SK-N-SH (cell line): ENCODE measurements at regions not wholly inside any gene's neighbourhood (a gene's known extent, or its start where the extent isn't known, plus 50 kb on each side); places are given as distances from the start of the nearest gene placed in this dataset.

Experiments
- CTCF ChIA-PET: fragments of 300-600, 350-600 bp; formaldehyde crosslinking; extraction: SDS; loops from one replicate; lab custom pipeline; 2021; lab: Yijun Ruan, JAX
- POLR2A ChIA-PET: fragments of 350-600 bp; sonication (Branson Sonifier 250); formaldehyde crosslinking; extraction: SDS; loops from one replicate; lab custom pipeline; 2020; ENCODE audit warnings: antibody characterized with exemption, inconsistent platforms; lab: Yijun Ruan, JAX
- DNase-seq: peaks from one replicate; pipeline ENCODE4 v3.0.0; 2012
- H2AFZ ChIP-seq: fragments of 200-600 bp; sonication (generic); 2 replicates; pipeline ENCODE4 v1.8.1; 2016; ENCODE audit warnings: antibody characterized with exemption, mild to moderate bottlenecking, low read depth
- H3F3A ChIP-seq: fragments of 200-600 bp; sonication (generic); replicated peaks from 2 replicates; pipeline ENCODE3; 2016; ENCODE audit warnings: antibody characterized with exemption, mild to moderate bottlenecking; ENCODE audit not compliant: insufficient read depth
- H3K27ac ChIP-seq, 2 experiments: fragments of 200-500 bp in 1 of 2; fragments of 200-600 bp in 1 of 2; sonication (Bioruptor generic) in 1 of 2; sonication (generic), shearing (Covaris generic) in 1 of 2; 2 replicates each; pipeline versions ENCODE4 v1.5.1 to v1.6.1; 2014 to 2016; ENCODE audit warnings: low read depth in 2 of 2, inconsistent platforms in 1 of 2, low read length in 1 of 2, mild to moderate bottlenecking in 1 of 2, mixed read lengths in 1 of 2
- H3K27me3 ChIP-seq: fragments of 200-600 bp; sonication (generic), shearing (Covaris generic); 2 replicates; pipeline ENCODE4 v1.6.1; 2016; ENCODE audit warnings: mixed run types; ENCODE audit not compliant: insufficient read depth
- H3K36me3 ChIP-seq, 2 experiments: fragments of 200-500 bp in 1 of 2; fragments of 200-600 bp in 1 of 2; sonication (Bioruptor generic) in 1 of 2; sonication (generic) in 1 of 2; replicated peaks in 1 of 2; 2 replicates each; pipeline versions ENCODE3 to v1.5.1; 2014 to 2016; ENCODE audit warnings: low read length in 1 of 2, mild to moderate bottlenecking in 1 of 2; ENCODE audit not compliant: insufficient read depth in 2 of 2, control insufficient read depth in 1 of 2
- H3K4me1 ChIP-seq, 2 experiments: fragments of 200-500 bp in 1 of 2; fragments of 200-600 bp in 1 of 2; sonication (Bioruptor generic) in 1 of 2; sonication (generic), shearing (Covaris generic) in 1 of 2; 2 replicates each; pipeline versions ENCODE4 v1.5.1 to v1.6.1; 2014 to 2016; ENCODE audit warnings: low read depth in 1 of 2, low read length in 1 of 2, mixed run types in 1 of 2; ENCODE audit not compliant: insufficient read depth in 2 of 2, control insufficient read depth in 1 of 2
- H3K4me2 ChIP-seq: fragments of 200-600 bp; sonication (generic), shearing (Covaris generic); 2 replicates; pipeline ENCODE4 v1.6.1; 2017; ENCODE audit warnings: mixed run types
- H3K4me3 ChIP-seq, 2 experiments: fragments of 200-500 bp in 1 of 2; fragments of 200-600 bp in 1 of 2; sonication (Bioruptor generic) in 1 of 2; sonication (generic), shearing (Covaris generic) in 1 of 2; 2 replicates each; pipeline versions ENCODE4 v1.5.1 to v1.8.1; 2014 to 2016; ENCODE audit warnings: low read depth in 2 of 2, inconsistent platforms in 1 of 2, low read length in 1 of 2, mild to moderate bottlenecking in 1 of 2, mixed read lengths in 1 of 2, moderate library complexity in 1 of 2
- H3K79me2 ChIP-seq: fragments of 200-600 bp; sonication (generic); 2 replicates; pipeline ENCODE4 v1.8.1; 2017; ENCODE audit warnings: mild to moderate bottlenecking; ENCODE audit not compliant: insufficient read depth
- H3K9ac ChIP-seq: fragments of 200-600 bp; sonication (generic); 2 replicates; pipeline ENCODE4 v1.6.1; 2017; ENCODE audit warnings: mixed run types
- H3K9me2 ChIP-seq: fragments of 200-600 bp; sonication (generic); 2 replicates; pipeline ENCODE4 v1.6.1; 2017; ENCODE audit warnings: mixed run types
- H3K9me3 ChIP-seq: fragments of 200-600 bp; sonication (generic); 2 replicates; pipeline ENCODE4 v1.6.1; 2017; ENCODE audit warnings: mixed run types, mild to moderate bottlenecking, moderate library complexity
- H4K20me1 ChIP-seq: fragments of 200-600 bp; sonication (generic); 2 replicates; pipeline ENCODE4 v1.6.1; 2017; ENCODE audit warnings: mild to moderate bottlenecking, mixed run types; ENCODE audit not compliant: insufficient read depth
- CHD2 ChIP-seq: fragments of 150-350 bp; IDR thresholded peaks from 2 replicates; pipeline ENCODE4 v1.6.1; 2018; ENCODE audit warnings: low read length; ENCODE audit not compliant: partially characterized antibody
- ELF1 ChIP-seq: IDR thresholded peaks from 2 replicates; pipeline ENCODE4 v1.4.0; 2012
- EP300 ChIP-seq, 2 experiments: IDR thresholded peaks; 2 replicates each; pipeline versions ENCODE4 v1.4.0 to v1.6.1; 2012; ENCODE audit warnings: borderline replicate concordance in 1 of 2, low read depth in 1 of 2, low read length in 1 of 2
- EZH2phosphoT487 ChIP-seq: fragments of 200-600 bp; sonication (generic); IDR thresholded peaks from 2 replicates; pipeline ENCODE4 v1.6.1; 2017; ENCODE audit warnings: low read depth, mixed run types, mild to moderate bottlenecking, antibody characterized with exemption, moderate library complexity, borderline replicate concordance
- FOSL2 ChIP-seq: IDR thresholded peaks from 2 replicates; pipeline ENCODE4 v1.4.0; 2012; ENCODE audit warnings: low read depth, mild to moderate bottlenecking, moderate library complexity, borderline replicate concordance
- FOXJ3 ChIP-seq: sonication (generic); formaldehyde crosslinking; IDR thresholded peaks from 2 replicates; pipeline ENCODE4 v1.5.1; 2020; ENCODE audit warnings: mild to moderate bottlenecking, missing genetic modification reagents
- FOXM1 ChIP-seq: IDR thresholded peaks from 2 replicates; pipeline ENCODE4 v1.4.0; 2012; ENCODE audit warnings: low read depth, mild to moderate bottlenecking
- JUND ChIP-seq: IDR thresholded peaks from 2 replicates; pipeline ENCODE4 v1.4.0; 2012
- MAX ChIP-seq: IDR thresholded peaks from 2 replicates; pipeline ENCODE4 v1.4.0; 2012; ENCODE audit warnings: low read depth
- MEF2A ChIP-seq: IDR thresholded peaks from 2 replicates; pipeline ENCODE4 v1.4.0; 2012; ENCODE audit warnings: low read depth, borderline replicate concordance
- NFIC ChIP-seq: IDR thresholded peaks from 2 replicates; pipeline ENCODE4 v1.4.0; 2012; ENCODE audit warnings: borderline replicate concordance
- NRF1 ChIP-seq: IDR thresholded peaks from 2 replicates; pipeline ENCODE4 v1.6.1; 2012; ENCODE audit warnings: low read depth, mild to moderate bottlenecking, low read length
- POLR2AphosphoS5 ChIP-seq: IDR thresholded peaks from 2 replicates; pipeline ENCODE4 v1.6.1; 2012; ENCODE audit warnings: low read depth, low read length
- RAD21 ChIP-seq: IDR thresholded peaks from 2 replicates; pipeline ENCODE4 v1.6.1; 2012; ENCODE audit warnings: mild to moderate bottlenecking, low read length
- RCOR1 ChIP-seq: fragments of 150-350 bp; IDR thresholded peaks from 2 replicates; pipeline ENCODE4 v1.6.1; 2017; ENCODE audit warnings: antibody characterized with exemption, low read length
- RFX5 ChIP-seq: IDR thresholded peaks from 2 replicates; pipeline ENCODE4 v1.6.1; 2012; ENCODE audit warnings: mild to moderate bottlenecking, improper control_type of control experiment, low read length
- RXRA ChIP-seq: IDR thresholded peaks from 2 replicates; pipeline ENCODE4 v1.4.0; 2012; ENCODE audit warnings: low read depth, mild to moderate bottlenecking, borderline replicate concordance
- SIN3A ChIP-seq: IDR thresholded peaks from 2 replicates; pipeline ENCODE4 v1.6.1; 2012; ENCODE audit warnings: low read depth, mild to moderate bottlenecking, low read length, moderate library complexity, borderline replicate concordance
- TAF1 ChIP-seq: IDR thresholded peaks from 2 replicates; pipeline ENCODE4 v1.6.1; 2012; ENCODE audit warnings: low read depth, mild to moderate bottlenecking, low read length, moderate library complexity, borderline replicate concordance
- TEAD4 ChIP-seq: IDR thresholded peaks from 2 replicates; pipeline ENCODE4 v1.4.0; 2012; ENCODE audit warnings: mild to moderate bottlenecking, borderline replicate concordance; ENCODE audit not compliant: insufficient read depth
- YY1 ChIP-seq: IDR thresholded peaks from 2 replicates; pipeline ENCODE4 v1.4.0; 2012; ENCODE audit warnings: low read depth, mild to moderate bottlenecking
- WGBS: methylation state at CpG from one replicate; pipeline ENCODE4 v1.1.6; 2017; ENCODE audit warnings: low lambda C conversion rate; 5-methylcytosine and 5-hydroxymethylcytosine counted together
- TF ChIP-seq, protein P1 (sequence below): IDR thresholded peaks from 2 replicates; pipeline ENCODE4 v1.6.1; 2012; ENCODE audit warnings: mild to moderate bottlenecking, low read depth, low read length, moderate library complexity

- Histone ChIP-seq H3K79me2 (no peaks in the 10 kb centered on the region), H3K27ac (no peak overlapping the region), H3K4me2 (no peak overlapping the region), H3K4me3 (no peak overlapping the region), H3K9me2 (no peaks in the 10 kb centered on the region), H3F3A (no peaks in the 10 kb centered on the region), H2AFZ (no peak overlapping the region), H3K9me3 (peaks cover 2% of the 10 kb centered on the region; the same call in 1 of the 2 replicates), H4K20me1 (no peaks in the 10 kb centered on the region), H3K27me3 (no peaks in the 10 kb centered on the region), H3K36me3 (no peaks in the 10 kb centered on the region), H3K9ac (no peak overlapping the region), H3K4me1 (no peaks in the 10 kb centered on the region)
- CTCF ChIA-PET, result interaction anchor here (1.0 kb wide), 1 partner anchor 13 kb away, joined by 3 read pairs; no protein-coding TSS in a partner anchor
- TF ChIP-seq TAF1, result no peak
- TF ChIP-seq MEF2A, result no peak
- TF ChIP-seq NFIC, result no peak
- TF ChIP-seq MAX, result no peak
- no peak for TF ChIP-seq FOXJ3
- no peak for TF ChIP-seq RFX5
- no peak for TF ChIP-seq ELF1
- TF ChIP-seq YY1, result no peak
- no peak for TF ChIP-seq EZH2phosphoT487
- no peak for TF ChIP-seq TEAD4
- no peak for TF ChIP-seq JUND
- TF ChIP-seq EP300 (IDR thresholded peaks at IDR 0.05; ENCODE audit: borderline replicate concordance in 1 of 2, low read depth in 1 of 2, low read length in 1 of 2), result no peak
- TF ChIP-seq FOXM1, result no peak
- no peak for DNase-seq
- POLR2A ChIA-PET, result no interaction called here
Measured at GRCh38 chr1:208965351-208965750, 618.2 kb upstream of the CAMK1G start.

GRCh38 chr1:208967334-208967733, 616.2 kb upstream of the CAMK1G start:
- Histone ChIP-seq H3K4me2 (no peak overlapping the region), H4K20me1 (no peaks in the 10 kb centered on the region), H3K4me3 (no peak overlapping the region), H3K36me3 (no peaks in the 10 kb centered on the region), H3K9me3 (no peaks in the 10 kb centered on the region), H2AFZ (no peak overlapping the region), H3F3A (no peaks in the 10 kb centered on the region), H3K79me2 (no peaks in the 10 kb centered on the region)
- CTCF ChIA-PET, result interaction anchor here (1.4 kb wide), 1 partner anchor 31 kb away, joined by 3 read pairs; no protein-coding TSS in a partner anchor
- TF ChIP-seq RCOR1, result no peak
- no peak for TF ChIP-seq JUND
- TF ChIP-seq EP300 (IDR thresholded peaks at IDR 0.05; ENCODE audit: borderline replicate concordance in 1 of 2, low read depth in 1 of 2, low read length in 1 of 2), result no peak
- TF ChIP-seq NFIC, result no peak
- TF ChIP-seq MEF2A, result no peak
- TF ChIP-seq, protein P1, sequence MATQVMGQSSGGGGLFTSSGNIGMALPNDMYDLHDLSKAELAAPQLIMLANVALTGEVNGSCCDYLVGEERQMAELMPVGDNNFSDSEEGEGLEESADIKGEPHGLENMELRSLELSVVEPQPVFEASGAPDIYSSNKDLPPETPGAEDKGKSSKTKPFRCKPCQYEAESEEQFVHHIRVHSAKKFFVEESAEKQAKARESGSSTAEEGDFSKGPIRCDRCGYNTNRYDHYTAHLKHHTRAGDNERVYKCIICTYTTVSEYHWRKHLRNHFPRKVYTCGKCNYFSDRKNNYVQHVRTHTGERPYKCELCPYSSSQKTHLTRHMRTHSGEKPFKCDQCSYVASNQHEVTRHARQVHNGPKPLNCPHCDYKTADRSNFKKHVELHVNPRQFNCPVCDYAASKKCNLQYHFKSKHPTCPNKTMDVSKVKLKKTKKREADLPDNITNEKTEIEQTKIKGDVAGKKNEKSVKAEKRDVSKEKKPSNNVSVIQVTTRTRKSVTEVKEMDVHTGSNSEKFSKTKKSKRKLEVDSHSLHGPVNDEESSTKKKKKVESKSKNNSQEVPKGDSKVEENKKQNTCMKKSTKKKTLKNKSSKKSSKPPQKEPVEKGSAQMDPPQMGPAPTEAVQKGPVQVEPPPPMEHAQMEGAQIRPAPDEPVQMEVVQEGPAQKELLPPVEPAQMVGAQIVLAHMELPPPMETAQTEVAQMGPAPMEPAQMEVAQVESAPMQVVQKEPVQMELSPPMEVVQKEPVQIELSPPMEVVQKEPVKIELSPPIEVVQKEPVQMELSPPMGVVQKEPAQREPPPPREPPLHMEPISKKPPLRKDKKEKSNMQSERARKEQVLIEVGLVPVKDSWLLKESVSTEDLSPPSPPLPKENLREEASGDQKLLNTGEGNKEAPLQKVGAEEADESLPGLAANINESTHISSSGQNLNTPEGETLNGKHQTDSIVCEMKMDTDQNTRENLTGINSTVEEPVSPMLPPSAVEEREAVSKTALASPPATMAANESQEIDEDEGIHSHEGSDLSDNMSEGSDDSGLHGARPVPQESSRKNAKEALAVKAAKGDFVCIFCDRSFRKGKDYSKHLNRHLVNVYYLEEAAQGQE, result no peak
- no peak for TF ChIP-seq CHD2
- no peak for TF ChIP-seq EZH2phosphoT487
- no peak for TF ChIP-seq FOSL2
- TF ChIP-seq RFX5, result no peak
- no peak for TF ChIP-seq RXRA
- TF ChIP-seq NRF1, result no peak
- no peak for TF ChIP-seq RAD21
- TF ChIP-seq POLR2AphosphoS5, result no peak
- no peak for TF ChIP-seq SIN3A
- TF ChIP-seq, all 33 proteins: peak for 0
- Histone ChIP-seq H3K9me2 (no peaks in the 10 kb centered on the region), H3K27ac (no peak overlapping the region), H3K4me1 (no peaks in the 10 kb centered on the region), H3K9ac (no peak overlapping the region), H3K27me3 (no peaks in the 10 kb centered on the region)
- DNase-seq, result no peak
- WGBS, result 78% methylated on average over 4 of the region's 4 CpGs
- POLR2A ChIA-PET, result no interaction called here
